Ovary (tissue), 7 donors: ENCODE measurements at regions not wholly inside any gene's neighbourhood (a gene's known extent, or its start where the extent isn't known, plus 50 kb on each side); places are given as distances from the start of the nearest gene placed in this dataset.
"Not testable (repeated sequence)": the region's sequence is repeated elsewhere in the genome, so short reads cannot be mapped to it uniquely, and the experiment has no call there.

Source experiments
- DNase-seq, 5 donors: peaks; one replicate each; pipeline ENCODE4 v3.0.0-alpha.2; 2019 to 2020
- H3K27ac ChIP-seq, 2 donors: fragments of 200-600 bp; one replicate each; pipeline versions ENCODE4 v1.5.1 to v1.8.0; 2019 to 2022
- H3K27me3 ChIP-seq: fragments of 200-600 bp; one replicate; pipeline ENCODE4 v1.8.0; 2022
- H3K36me3 ChIP-seq: fragments of 200-600 bp; sonication (generic); one replicate; pipeline ENCODE4 v1.5.1; 2019
- H3K4me1 ChIP-seq: one replicate; pipeline ENCODE4 v1.8.1; 2013; ENCODE audit warnings: mild to moderate bottlenecking, moderate library complexity; ENCODE audit not compliant: insufficient read depth
- H3K4me3 ChIP-seq: fragments of 200-600 bp; sonication (generic); one replicate; pipeline ENCODE4 v1.5.1; 2017
- H3K9me3 ChIP-seq, 2 donors: fragments of 200-600 bp in 1 of 2; sonication (generic) in 1 of 2; one replicate each; pipeline versions ENCODE4 v1.5.1 to v1.8.1; 2013 to 2019; ENCODE audit warnings: mild to moderate bottlenecking in 1 of 2, moderate library complexity in 1 of 2
- EP300 ChIP-seq: sonication (generic); formaldehyde crosslinking; IDR thresholded peaks from one replicate; pipeline ENCODE4 v1.6.1; 2017; ENCODE audit warnings: antibody characterized with exemption
- POLR2A ChIP-seq: fragments of 450-650 bp; IDR thresholded peaks from one replicate; pipeline ENCODE4 v1.6.1; 2017; ENCODE audit warnings: antibody characterized with exemption, mild to moderate bottlenecking, moderate library complexity
- WGBS, 3 donors: extraction: QIAGEN DNeasy Blood & Tissue Kit in 1 of 3; methylation state at CpG; one replicate each; pipeline versions ENCODE4 v1.1.5 to v1.1.7; 2013 to 2017; 5-methylcytosine and 5-hydroxymethylcytosine counted together
- intact Hi-C, 4 donors: fragments of 100-400 bp; cut with DNase I; formaldehyde crosslinking; loops; one replicate each; pipeline versions ENCODE4 v1.11.0 to v1.15.1; 2022 to 2023
- TF ChIP-seq, protein P1 (sequence below), 3 donors: fragments of 450-650 bp in 2 of 3; fragments of 200-600 bp in 1 of 3; IDR thresholded peaks; one replicate each; pipeline versions ENCODE4 v1.5.1 to v1.8.0; 2016 to 2022; ENCODE audit warnings: antibody characterized with exemption in 3 of 3, mild to moderate bottlenecking in 1 of 3
- donor health status: DM: no; HTN: no; CAD: no; lungs with moderate emphysema.
- donor health status: DM: no; HTN: no; CAD: no.
- donor health status: Bipolar disorder and iron deficiency.
- donor health status: DM: no; HTN: no; CAD: no.
- donor health status: DM: yes; HTN: yes; CAD: no.

DNA sequence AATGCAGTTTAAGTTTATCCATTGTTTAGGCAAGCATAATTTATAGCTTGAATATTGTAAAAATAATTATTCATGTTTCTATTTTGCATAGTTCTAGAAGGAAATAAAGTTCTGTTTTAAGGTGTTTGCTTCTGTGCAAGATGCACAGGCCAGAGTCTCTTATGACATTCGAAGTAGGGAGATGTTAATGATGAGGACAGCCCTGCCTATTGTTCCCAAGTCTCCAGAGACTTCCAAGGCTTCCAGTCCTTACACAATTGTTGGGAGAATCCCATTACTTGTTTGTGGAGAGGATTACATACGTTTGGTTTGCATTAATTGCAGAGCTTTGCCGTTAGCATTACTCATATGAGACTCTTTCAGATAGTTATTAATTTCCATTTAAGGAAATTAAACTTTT lies 96.2 kb upstream of the ANK2 start:
- DNase-seq: no peak
- intact Hi-C loops: loop anchor here in 1 of 4 donors (5.0 kb wide), 1 partner anchor 741 kb away; no protein-coding TSS in a partner anchor
- Histone ChIP-seq H3K4me1 (no peaks in the 10 kb centered on the region), H3K36me3 (no peaks in the 10 kb centered on the region), H3K27me3 (no peaks in the 10 kb centered on the region), H3K4me3 (no peak overlapping the region), H3K27ac (no peak overlapping the region), H3K9me3 (no peaks in the 10 kb centered on the region)
- 88 to 95% (median 91%) methylated on average over 3 of the region's 3 CpGs for WGBS, 3 donors
- TF ChIP-seq, protein P1, sequence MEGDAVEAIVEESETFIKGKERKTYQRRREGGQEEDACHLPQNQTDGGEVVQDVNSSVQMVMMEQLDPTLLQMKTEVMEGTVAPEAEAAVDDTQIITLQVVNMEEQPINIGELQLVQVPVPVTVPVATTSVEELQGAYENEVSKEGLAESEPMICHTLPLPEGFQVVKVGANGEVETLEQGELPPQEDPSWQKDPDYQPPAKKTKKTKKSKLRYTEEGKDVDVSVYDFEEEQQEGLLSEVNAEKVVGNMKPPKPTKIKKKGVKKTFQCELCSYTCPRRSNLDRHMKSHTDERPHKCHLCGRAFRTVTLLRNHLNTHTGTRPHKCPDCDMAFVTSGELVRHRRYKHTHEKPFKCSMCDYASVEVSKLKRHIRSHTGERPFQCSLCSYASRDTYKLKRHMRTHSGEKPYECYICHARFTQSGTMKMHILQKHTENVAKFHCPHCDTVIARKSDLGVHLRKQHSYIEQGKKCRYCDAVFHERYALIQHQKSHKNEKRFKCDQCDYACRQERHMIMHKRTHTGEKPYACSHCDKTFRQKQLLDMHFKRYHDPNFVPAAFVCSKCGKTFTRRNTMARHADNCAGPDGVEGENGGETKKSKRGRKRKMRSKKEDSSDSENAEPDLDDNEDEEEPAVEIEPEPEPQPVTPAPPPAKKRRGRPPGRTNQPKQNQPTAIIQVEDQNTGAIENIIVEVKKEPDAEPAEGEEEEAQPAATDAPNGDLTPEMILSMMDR (IDR thresholded peaks at IDR 0.05): no peak
- TF ChIP-seq POLR2A (no peak), EP300 (no peak)

DNA sequence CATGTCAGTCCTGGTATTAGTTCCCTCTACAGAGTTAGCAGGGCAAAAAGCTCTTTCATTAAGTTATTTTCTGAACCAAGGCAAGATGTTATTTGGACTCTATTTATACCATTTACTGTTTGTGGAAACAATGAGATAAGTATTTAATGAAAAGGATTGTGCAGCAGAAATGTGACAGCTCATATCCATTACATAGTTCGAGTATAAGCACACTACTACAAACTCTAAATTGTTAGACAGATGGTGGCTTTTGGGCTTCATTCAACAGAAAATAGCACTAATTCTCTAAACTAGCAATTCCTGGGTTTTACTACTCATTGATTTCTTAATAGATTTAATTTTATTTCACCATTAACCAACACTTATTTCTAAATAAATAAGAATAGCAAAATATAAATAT lies 95.2 kb upstream of the ANK2 start:
- no peak for DNase-seq
- no peaks in the 10 kb centered on the region for H3K4me1 ChIP-seq
- H3K36me3 ChIP-seq: no peaks in the 10 kb centered on the region
- no peak for TF ChIP-seq EP300
- TF ChIP-seq, protein P1 (IDR thresholded peaks at IDR 0.05): no peak
- TF ChIP-seq POLR2A: no peak
- no peak overlapping the region for H3K27ac ChIP-seq
- intact Hi-C loops: loop anchor here in 1 of 4 donors (5.0 kb wide), 1 partner anchor 742 kb away; no protein-coding TSS in a partner anchor
- H3K9me3 ChIP-seq: no peaks in the 10 kb centered on the region
- WGBS, 3 donors: 24 to 38% (median 35%) methylated on average over 1 of the region's 1 CpG
- no peaks in the 10 kb centered on the region for H3K27me3 ChIP-seq
- no peak overlapping the region for H3K4me3 ChIP-seq

DNA sequence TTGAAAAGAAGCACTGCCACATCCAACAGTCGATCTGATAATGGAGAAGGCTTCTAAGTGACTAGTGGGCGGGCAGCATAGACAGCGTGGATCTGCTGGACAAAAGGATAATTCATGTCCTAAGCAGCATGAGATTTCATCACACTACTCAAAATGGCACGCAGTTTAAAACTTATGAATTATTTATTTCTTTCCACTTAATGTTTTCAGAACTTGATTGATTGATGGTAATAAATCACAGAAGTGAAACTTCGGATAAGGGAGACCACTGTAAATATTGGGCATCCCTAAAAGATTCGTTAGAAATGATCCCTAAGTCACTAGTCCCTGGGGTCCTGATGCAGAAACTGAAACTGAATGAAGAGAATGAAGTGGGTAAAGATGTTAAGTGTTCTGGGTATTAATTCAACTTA lies 93.0 kb upstream of the ANK2 start:
- Histone ChIP-seq H3K9me3 (no peaks in the 10 kb centered on the region), H3K4me1 (no peaks in the 10 kb centered on the region), H3K27ac (no peak overlapping the region), H3K36me3 (no peaks in the 10 kb centered on the region), H3K4me3 (no peak overlapping the region), H3K27me3 (no peaks in the 10 kb centered on the region)
- 88 to 90% (median 89%) methylated on average over 6 of the region's 6 CpGs for WGBS, 3 donors
- intact Hi-C loops: no loop called here
- TF ChIP-seq, protein P1 (IDR thresholded peaks at IDR 0.05): no peak
- TF ChIP-seq EP300: no peak
- no peak for TF ChIP-seq POLR2A
- no peak for DNase-seq

DNA sequence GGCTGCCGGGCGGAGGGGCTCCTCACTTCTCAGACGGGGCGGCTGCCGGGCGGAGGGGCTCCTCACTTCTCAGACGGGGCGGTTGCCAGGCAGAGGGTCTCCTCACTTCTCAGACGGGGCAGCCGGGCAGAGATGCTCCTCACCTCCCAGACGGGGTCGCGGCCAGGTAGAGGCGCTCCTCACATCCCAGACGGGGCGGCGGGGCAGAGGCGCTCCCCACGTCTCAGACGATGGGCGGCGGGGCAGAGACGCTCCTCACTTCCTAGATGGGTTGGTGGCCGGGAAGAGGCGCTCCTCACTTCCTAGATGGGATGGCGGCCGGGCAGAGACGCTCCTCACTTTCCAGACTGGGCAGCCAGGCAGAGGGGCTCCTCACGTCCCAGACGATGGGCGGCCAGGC lies 91.7 kb upstream of the ANK2 start:
- H3K27me3 ChIP-seq, H3K4me1 ChIP-seq, DNase-seq, H3K9me3 ChIP-seq, H3K27ac ChIP-seq, H3K4me3 ChIP-seq, intact Hi-C loops, H3K36me3 ChIP-seq: not testable (repeated sequence)
- 90 to 96% (median 95%) methylated on average over 2 to 28 of the region's 31 CpGs for WGBS, 3 donors

DNA sequence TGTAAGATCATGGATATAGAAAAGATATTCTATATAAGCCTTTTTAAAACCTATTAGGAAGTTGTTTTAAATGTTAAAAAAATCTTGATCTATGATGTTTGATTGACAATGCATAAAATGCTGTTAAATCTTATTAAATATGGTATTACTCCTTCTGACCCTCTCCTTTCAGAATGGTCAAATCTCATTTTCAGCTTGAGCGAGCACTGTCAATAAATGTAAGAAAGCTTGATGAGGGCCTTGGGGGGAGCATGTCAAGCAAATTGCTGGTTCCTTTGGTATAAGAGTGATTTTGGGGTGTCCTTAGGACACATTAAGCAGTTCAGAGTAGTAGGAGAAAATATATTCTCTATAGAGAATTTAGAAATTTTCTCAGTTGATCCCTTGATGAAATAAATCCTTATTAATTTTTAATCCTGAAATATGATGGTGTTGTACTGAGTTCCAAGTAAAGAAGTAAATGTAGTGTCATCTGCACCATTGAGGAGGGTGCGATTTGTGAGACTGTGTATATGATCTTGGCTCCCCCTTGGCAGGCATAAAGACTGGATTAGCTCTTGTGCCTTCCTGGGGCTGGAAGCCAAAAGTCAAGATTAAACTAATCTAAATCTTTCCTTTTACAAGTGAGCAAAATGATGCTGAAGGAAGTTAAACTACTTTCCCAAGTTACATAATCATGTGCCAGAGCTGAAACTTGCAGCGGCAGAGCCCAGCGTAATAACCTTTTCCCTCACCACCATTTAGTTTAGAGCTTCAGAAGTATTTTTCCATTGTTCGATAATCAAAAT lies 82.6 kb upstream of the ANK2 start:
- no peaks in the 10 kb centered on the region for H3K9me3 ChIP-seq
- H3K36me3 ChIP-seq: no peaks in the 10 kb centered on the region
- intact Hi-C loops: no loop called here
- H3K27ac ChIP-seq: no peak overlapping the region
- no peak overlapping the region for H3K4me3 ChIP-seq
- no peaks in the 10 kb centered on the region for H3K27me3 ChIP-seq
- 95 to 96% (median 96%) methylated on average over 5 of the region's 5 CpGs for WGBS, 3 donors
- H3K4me1 ChIP-seq: no peaks in the 10 kb centered on the region
- no peak for DNase-seq
- no peak for TF ChIP-seq EP300
- no peak for TF ChIP-seq POLR2A
- TF ChIP-seq, protein P1 (IDR thresholded peaks at IDR 0.05): no peak
